Natural killer cell (primary cell): ENCODE measurements at regions not wholly inside any gene's neighbourhood (a gene's known extent, or its start where the extent isn't known, plus 50 kb on each side); places are given as distances from the start of the nearest gene placed in this dataset.

Source experiments
- ATAC-seq, 3 donors: fragments of 150-1000 bp in 2 of 3; fragments of 200-7000 bp in 1 of 3; cut with Tn5 transposase; 1 replicate in 1 of 3; 2 replicates in 2 of 3; pipeline ENCODE4 v1.10.0; 2021; ENCODE audit warnings: mild to moderate bottlenecking in 2 of 3, moderate library complexity in 2 of 3
- DNase-seq, 2 donors: peaks; one replicate each; pipeline versions ENCODE4 v3.0.0 to v3.0.0-alpha.2; 2013 to 2021; ENCODE audit warnings: mixed read lengths in 1 of 2
- H3K27ac ChIP-seq: one replicate; pipeline ENCODE4 v1.5.1; 2013; ENCODE audit warnings: mild to moderate bottlenecking, low read length
- H3K27me3 ChIP-seq: one replicate; pipeline ENCODE4 v1.6.1; 2013; ENCODE audit warnings: low read length; ENCODE audit not compliant: control insufficient read depth, insufficient read depth
- H3K36me3 ChIP-seq: one replicate; pipeline ENCODE4 v1.6.1; 2013; ENCODE audit warnings: low read length; ENCODE audit not compliant: control insufficient read depth, insufficient read depth
- H3K4me1 ChIP-seq: one replicate; pipeline ENCODE4 v1.6.1; 2013; ENCODE audit warnings: low read length; ENCODE audit not compliant: control insufficient read depth, insufficient read depth
- H3K4me3 ChIP-seq: one replicate; pipeline ENCODE4 v1.5.1; 2013; ENCODE audit warnings: low read length
- H3K9me3 ChIP-seq: one replicate; pipeline ENCODE4 v1.6.1; 2013; ENCODE audit warnings: low read length; ENCODE audit not compliant: control insufficient read depth, insufficient read depth
- H3K27ac Mint-ChIP-seq, 2 donors: one replicate each; pipeline ENCODE4 v1.8.0; 2022; ENCODE audit warnings: mild to moderate bottlenecking in 2 of 2, mixed read lengths in 2 of 2, moderate library complexity in 1 of 2
- H3K27me3 Mint-ChIP-seq, 2 donors: one replicate each; pipeline ENCODE4 v1.8.0; 2022; ENCODE audit warnings: low read depth in 2 of 2, mixed read lengths in 2 of 2
- H3K36me3 Mint-ChIP-seq: one replicate; pipeline ENCODE4 v1.8.0; 2022; ENCODE audit warnings: mixed read lengths
- H3K4me1 Mint-ChIP-seq, 2 donors: one replicate each; pipeline ENCODE4 v1.8.0; 2022; ENCODE audit warnings: mixed read lengths in 2 of 2
- H3K4me3 Mint-ChIP-seq: one replicate; pipeline ENCODE4 v1.8.0; 2022; ENCODE audit warnings: mild to moderate bottlenecking, moderate library complexity, mixed read lengths
- H3K9me3 Mint-ChIP-seq, 2 donors: one replicate each; pipeline ENCODE4 v1.8.0; 2022; ENCODE audit warnings: mixed read lengths in 2 of 2
- WGBS: methylation state at CpG from one replicate; pipeline ENCODE4 v1.1.7; 2013; ENCODE audit warnings: missing lambda C conversion rate; ENCODE audit not compliant: insufficient coverage; 5-methylcytosine and 5-hydroxymethylcytosine counted together
- intact Hi-C: fragments of 100-400 bp; cut with micrococcal nuclease; formaldehyde crosslinking; loops from one replicate; pipeline ENCODE4 v1.14.2; 2022
- TF ChIP-seq, protein P1 (sequence below): fragments of 200-600 bp; IDR thresholded peaks from one replicate; pipeline ENCODE4 v1.8.0; 2022; ENCODE audit warnings: antibody characterized with exemption

DNA sequence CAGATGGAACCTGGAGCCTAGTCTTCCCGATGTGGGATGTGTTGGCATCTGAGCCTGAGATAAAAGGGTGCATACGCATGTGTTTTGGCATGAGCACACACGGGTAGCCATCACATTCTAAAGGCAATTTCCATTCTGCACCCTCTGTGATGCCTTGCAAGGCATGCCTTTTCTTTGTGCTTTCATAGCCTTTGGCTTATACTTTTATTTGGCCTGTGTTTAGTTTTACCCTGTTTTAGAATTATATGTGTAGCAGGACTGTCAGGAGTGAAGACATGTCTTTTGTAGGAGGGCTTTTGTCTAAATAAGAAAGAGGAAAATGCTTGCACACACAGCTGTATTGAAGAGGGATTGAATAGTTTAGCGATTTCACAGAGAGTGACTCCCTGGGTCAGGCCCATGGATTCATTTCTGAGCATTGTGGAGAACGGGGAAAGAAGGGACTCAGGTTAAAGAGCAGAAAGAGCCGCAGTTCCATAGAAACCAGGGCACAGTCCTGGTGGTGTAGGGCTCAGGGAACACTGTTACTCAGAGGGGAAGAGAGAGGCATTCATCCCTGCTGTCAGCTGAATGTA lies 530.2 kb downstream of the DHX35 start:
- intact Hi-C loops = no loop called here
- H3K4me3 Mint-ChIP-seq = no peak overlapping the region
- Histone ChIP-seq H3K27ac (no peak overlapping the region), H3K9me3 (no peaks in the 10 kb centered on the region), H3K4me3 (no peak overlapping the region), H3K27me3 (no peaks in the 10 kb centered on the region), H3K4me1 (no peaks in the 10 kb centered on the region), H3K36me3 (no peaks in the 10 kb centered on the region)
- no peaks in the 10 kb centered on the region for H3K36me3 Mint-ChIP-seq
- ATAC-seq (no peak), DNase-seq (no peak)
- no peaks in the 10 kb centered on the region for H3K27me3 Mint-ChIP-seq
- H3K27ac Mint-ChIP-seq = no peak overlapping the region
- WGBS = 92% methylated on average over 6 of the region's 6 CpGs
- peaks cover 4 to 9% of the 10 kb centered on the region in 2 donors for H3K9me3 Mint-ChIP-seq
- TF ChIP-seq, protein P1, sequence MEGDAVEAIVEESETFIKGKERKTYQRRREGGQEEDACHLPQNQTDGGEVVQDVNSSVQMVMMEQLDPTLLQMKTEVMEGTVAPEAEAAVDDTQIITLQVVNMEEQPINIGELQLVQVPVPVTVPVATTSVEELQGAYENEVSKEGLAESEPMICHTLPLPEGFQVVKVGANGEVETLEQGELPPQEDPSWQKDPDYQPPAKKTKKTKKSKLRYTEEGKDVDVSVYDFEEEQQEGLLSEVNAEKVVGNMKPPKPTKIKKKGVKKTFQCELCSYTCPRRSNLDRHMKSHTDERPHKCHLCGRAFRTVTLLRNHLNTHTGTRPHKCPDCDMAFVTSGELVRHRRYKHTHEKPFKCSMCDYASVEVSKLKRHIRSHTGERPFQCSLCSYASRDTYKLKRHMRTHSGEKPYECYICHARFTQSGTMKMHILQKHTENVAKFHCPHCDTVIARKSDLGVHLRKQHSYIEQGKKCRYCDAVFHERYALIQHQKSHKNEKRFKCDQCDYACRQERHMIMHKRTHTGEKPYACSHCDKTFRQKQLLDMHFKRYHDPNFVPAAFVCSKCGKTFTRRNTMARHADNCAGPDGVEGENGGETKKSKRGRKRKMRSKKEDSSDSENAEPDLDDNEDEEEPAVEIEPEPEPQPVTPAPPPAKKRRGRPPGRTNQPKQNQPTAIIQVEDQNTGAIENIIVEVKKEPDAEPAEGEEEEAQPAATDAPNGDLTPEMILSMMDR = no peak
- H3K4me1 Mint-ChIP-seq = no peaks in the 10 kb centered on the region

DNA sequence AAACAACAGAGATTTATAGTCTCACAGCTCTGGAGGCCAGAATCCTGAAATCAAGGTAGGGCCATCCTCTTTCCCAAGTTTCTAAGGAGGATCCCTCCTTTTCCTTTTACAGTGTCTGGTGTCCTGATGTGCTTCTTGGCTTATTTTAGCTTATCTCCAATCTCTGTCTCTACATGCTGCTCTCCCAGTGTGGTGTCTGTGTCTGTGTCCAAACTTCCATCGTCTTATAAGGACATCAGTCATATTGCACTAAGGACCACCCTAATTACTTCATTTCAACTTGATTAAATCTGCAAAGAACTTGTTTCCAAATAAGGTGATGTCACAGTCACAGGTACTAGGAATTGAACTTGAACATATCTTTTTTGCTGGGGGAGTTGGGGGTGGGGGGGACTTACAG lies 529.6 kb downstream of the DHX35 start:
- H3K27ac ChIP-seq = no peak overlapping the region
- intact Hi-C loops = no loop called here
- no peaks in the 10 kb centered on the region for H3K27me3 ChIP-seq
- Mint-ChIP-seq H3K4me3 (no peak overlapping the region), H3K27ac (no peak overlapping the region), H3K36me3 (no peaks in the 10 kb centered on the region), H3K4me1 (no peaks in the 10 kb centered on the region), H3K27me3 (no peaks in the 10 kb centered on the region), H3K9me3 (peaks cover 4 to 6% of the 10 kb centered on the region in 2 donors)
- ATAC-seq (no peak), DNase-seq (no peak)
- TF ChIP-seq, protein P1 = no peak
- whole genome bisulfite sequencing = 93% methylated on average over 1 of the region's 1 CpG
- H3K4me3 ChIP-seq = no peak overlapping the region
- no peaks in the 10 kb centered on the region for H3K9me3 ChIP-seq
- no peaks in the 10 kb centered on the region for H3K4me1 ChIP-seq
- H3K36me3 ChIP-seq = no peaks in the 10 kb centered on the region

DNA sequence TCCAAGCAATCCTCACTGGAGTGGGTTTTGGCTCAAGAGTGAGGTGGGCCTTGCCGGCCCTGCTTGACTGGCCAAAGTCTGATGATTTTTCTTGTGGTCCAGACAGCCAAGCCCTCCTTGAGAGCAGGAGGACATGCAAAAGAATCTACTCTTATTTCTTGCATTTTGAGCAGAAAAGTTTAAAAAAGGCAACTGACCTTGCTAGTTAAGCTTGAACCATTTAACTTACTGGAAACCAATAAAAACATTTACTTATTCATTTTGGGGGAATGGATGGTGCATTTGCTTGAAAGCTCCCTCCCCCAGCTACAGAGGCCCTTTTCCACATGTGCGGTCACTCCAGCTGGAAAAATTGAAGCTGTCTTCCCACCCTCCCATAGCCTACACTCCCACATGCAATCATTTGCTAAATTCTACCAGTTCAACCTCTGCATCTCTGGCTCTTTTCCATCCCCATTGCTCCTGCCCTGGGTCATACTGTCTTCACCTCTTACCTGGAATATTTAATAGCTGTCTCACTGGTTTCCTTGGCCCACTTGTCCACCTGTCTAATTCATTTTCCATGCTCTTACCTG lies 527.9 kb downstream of the DHX35 start:
- Histone ChIP-seq H3K27me3 (no peaks in the 10 kb centered on the region), H3K4me1 (no peaks in the 10 kb centered on the region), H3K27ac (no peak overlapping the region), H3K4me3 (no peak overlapping the region), H3K9me3 (no peaks in the 10 kb centered on the region), H3K36me3 (no peaks in the 10 kb centered on the region)
- intact Hi-C loops = no loop called here
- TF ChIP-seq, protein P1 = no peak
- no peak for ATAC-seq
- WGBS = 100% methylated on average over 2 of the region's 2 CpGs
- H3K27ac Mint-ChIP-seq = no peak overlapping the region
- no peak for DNase-seq
- no peaks in the 10 kb centered on the region for H3K27me3 Mint-ChIP-seq
- no peaks in the 10 kb centered on the region for H3K4me1 Mint-ChIP-seq
- H3K36me3 Mint-ChIP-seq = no peaks in the 10 kb centered on the region
- no peak overlapping the region for H3K4me3 Mint-ChIP-seq
- H3K9me3 Mint-ChIP-seq = peaks cover 4 to 6% of the 10 kb centered on the region in 2 donors
